OCI-LY7 (cell line): ENCODE measurements at regions not wholly inside any gene's neighbourhood (a gene's known extent, or its start where the extent isn't known, plus 50 kb on each side); places are given as distances from the start of the nearest gene placed in this dataset.

Experiments used
- EZH2phosphoT487 ChIP-seq: fragments of 200-600 bp; sonication (generic); IDR thresholded peaks from 2 replicates; pipeline ENCODE4 v1.6.1; 2018; ENCODE audit warnings: low read depth, borderline replicate concordance, mild to moderate bottlenecking, mixed run types, antibody characterized with exemption, low read length, moderate library complexity, mixed read lengths
- TF ChIP-seq, protein P1 (sequence below): fragments of 200-600 bp; sonication (generic); conservative IDR thresholded peaks from 2 replicates; pipeline ENCODE4 v1.5.1; 2014; ENCODE audit warnings: mild to moderate bottlenecking, antibody characterized with exemption, low read length, moderate library complexity, mixed read lengths

DNA sequence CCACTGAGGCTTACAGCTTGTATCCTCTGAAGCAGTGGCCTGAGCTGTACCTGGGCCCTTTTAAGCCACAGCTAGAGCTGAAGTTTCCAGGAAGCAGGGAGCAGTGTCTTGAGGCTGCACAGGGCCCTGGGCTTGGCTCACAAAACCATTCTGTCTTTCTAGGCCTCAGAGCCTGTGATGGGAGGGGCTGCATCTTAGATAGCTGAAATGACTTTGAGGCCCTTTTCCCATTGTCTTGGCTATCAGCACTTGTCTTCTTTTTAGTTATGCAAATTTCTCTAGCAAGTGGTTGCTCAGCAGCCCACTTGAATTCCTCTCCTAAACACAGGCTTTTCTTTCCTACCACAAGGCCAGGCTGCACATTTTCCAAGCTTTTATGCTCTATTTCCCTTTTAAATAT lies 864.2 kb downstream of the REEP3 start:
- TF ChIP-seq, protein P1, sequence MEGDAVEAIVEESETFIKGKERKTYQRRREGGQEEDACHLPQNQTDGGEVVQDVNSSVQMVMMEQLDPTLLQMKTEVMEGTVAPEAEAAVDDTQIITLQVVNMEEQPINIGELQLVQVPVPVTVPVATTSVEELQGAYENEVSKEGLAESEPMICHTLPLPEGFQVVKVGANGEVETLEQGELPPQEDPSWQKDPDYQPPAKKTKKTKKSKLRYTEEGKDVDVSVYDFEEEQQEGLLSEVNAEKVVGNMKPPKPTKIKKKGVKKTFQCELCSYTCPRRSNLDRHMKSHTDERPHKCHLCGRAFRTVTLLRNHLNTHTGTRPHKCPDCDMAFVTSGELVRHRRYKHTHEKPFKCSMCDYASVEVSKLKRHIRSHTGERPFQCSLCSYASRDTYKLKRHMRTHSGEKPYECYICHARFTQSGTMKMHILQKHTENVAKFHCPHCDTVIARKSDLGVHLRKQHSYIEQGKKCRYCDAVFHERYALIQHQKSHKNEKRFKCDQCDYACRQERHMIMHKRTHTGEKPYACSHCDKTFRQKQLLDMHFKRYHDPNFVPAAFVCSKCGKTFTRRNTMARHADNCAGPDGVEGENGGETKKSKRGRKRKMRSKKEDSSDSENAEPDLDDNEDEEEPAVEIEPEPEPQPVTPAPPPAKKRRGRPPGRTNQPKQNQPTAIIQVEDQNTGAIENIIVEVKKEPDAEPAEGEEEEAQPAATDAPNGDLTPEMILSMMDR, result no peak
- TF ChIP-seq EZH2phosphoT487, result no peak
